Stimulated activated CD8-positive, alpha-beta memory T cell treated with anti-CD3 and anti-CD28 coated beads, Interleukin-15, amount 100 ng/mL, for 4 hours (primary cell): ENCODE measurements at regions not wholly inside any gene's neighbourhood (a gene's known extent, or its start where the extent isn't known, plus 50 kb on each side); places are given as distances from the start of the nearest gene placed in this dataset.

Source experiments
- DNase-seq, 2 donors: peaks; one replicate each; pipeline ENCODE4 v3.0.0-alpha.2; 2020; ENCODE audit warnings: low read depth in 2 of 2

GRCh38 chr1:244346972-244347618 lies 104.6 kb downstream of the ADSS2 start:
- no peak for DNase-seq

GRCh38 chr1:244347942-244348341 lies 103.8 kb downstream of the ADSS2 start:
- DNase-seq: no peak

DNA sequence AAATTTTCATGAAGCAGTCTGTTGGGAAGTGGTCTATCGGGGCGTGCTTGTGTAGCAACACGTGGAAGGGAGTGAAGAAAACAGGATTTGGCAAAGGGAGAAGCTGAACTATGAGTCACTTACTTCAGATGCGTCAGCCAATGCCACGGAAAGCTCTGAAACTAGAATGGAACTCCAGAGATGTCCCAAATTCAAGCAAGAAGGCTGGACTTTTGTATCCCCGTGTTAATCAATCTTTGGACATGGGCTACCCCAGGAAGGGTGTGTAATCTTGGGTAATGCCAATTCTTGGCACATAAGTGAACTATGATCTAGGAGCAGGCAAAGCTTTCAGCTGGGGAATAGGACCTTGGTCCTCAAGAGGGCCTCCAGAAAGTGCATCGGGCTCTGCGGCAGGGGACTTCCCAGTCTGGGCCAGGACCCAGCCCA lies 102.6 kb downstream of the ADSS2 start:
- no peak for DNase-seq

GRCh38 chr1:244349581-244350001 lies 102.1 kb downstream of the ADSS2 start:
- DNase-seq: no peak

GRCh38 chr1:244350027-244350426 lies 101.7 kb downstream of the ADSS2 start:
- DNase-seq: no peak

DNA sequence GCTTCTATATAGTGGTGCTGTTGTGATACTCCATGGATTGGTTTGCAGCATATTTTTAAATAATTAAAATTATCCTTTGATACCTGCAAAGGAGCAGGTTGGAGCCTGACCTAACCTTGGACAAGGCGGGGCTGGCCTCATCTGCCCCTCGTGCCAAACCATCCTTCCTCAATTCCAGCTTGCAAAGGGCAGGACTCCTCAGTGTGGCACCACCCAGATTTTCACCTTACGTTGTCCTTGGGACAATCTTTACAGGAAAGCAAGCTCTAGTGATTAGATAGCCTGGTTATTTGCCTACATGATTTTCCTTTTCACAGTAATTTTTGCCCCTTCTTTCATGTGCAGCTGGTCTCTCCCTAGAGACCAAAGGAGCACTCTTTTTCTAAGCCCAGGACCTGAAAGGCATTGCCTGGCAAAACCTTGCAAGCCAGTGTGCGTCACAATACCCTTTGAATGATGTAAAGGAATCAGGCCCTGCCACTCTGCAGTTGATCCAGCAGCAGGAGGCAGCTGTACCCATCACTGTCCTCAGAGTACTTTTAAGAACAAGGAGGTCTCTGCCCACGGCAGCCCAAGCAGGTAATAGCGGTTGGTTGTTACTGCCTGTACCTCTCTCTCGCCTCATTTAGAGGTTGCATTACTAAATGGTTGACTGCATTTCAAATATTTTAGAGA lies 99.4 kb downstream of the ADSS2 start:
- DNase-seq: no peak

- DNase-seq: no peak
These were observed 98.1 kb downstream of the ADSS2 start for GRCh38 chr1:244353551-244354091.

GRCh38 chr1:244354810-244355278 lies 96.9 kb downstream of the ADSS2 start:
- no peak for DNase-seq

GRCh38 chr1:244356376-244356775 lies 95.3 kb downstream of the ADSS2 start:
- no peak for DNase-seq
